Activated T-helper 1 cell treated with anti-CD3 and anti-CD28 coated beads, Interleukin-2, amount 50 U/mL, for 16 hours (primary cell): ENCODE measurements at regions not wholly inside any gene's neighbourhood (a gene's known extent, or its start where the extent isn't known, plus 50 kb on each side); places are given as distances from the start of the nearest gene placed in this dataset.

ENCODE experiments used
- DNase-seq, 2 donors: peaks; one replicate each; pipeline ENCODE4 v3.0.0-alpha.2; 2020; ENCODE audit warnings: low read depth in 1 of 2, low spot score in 1 of 2

DNA sequence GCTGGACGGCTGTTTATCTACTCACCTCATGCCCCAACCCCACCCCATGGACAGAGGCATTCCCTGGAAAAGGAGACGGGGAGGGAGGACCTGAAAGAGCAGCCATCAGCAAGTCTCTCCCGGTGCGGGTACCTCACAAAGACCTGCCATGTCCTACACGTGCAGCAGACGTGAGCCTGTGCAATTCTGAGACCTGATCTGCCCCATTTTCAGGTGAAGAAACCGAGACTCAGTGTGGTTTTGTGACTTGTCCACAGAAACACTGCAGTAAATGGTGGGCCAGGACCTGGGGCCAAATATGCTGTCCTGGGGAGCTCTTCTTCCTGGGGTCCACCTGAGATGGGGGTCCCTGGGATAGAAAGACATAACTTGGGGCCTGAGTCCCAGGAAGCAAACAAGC lies 137.0 kb upstream of the LINGO1 start:
- DNase-seq: no peak

DNA sequence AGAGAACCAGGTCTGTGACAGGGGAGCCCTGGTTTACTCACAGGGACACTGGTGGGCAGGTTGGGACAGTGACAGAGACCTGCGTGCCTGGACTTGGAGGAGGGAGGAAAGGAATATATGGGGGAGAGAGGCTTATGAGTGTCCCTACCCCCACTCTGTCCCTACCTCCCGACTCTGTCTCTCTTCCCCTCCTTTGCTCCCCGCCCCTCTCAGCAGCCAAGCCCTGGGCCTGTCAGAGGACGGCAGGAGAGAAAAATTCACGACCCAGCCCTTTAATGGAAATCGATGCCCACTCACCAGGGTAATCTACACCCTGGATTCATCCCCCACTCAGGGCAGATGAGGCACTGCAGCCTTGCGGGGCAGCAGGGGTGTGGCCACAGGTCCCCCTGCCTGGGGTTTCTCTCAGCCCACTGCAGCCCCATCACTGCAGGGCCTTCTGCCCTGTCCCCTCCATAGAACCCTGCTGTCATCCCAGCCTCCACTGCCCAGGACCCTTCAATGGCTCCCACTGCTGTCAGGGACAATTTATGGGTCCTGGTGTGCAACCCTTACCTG lies 135.9 kb upstream of the LINGO1 start:
- no peak for DNase-seq

DNA sequence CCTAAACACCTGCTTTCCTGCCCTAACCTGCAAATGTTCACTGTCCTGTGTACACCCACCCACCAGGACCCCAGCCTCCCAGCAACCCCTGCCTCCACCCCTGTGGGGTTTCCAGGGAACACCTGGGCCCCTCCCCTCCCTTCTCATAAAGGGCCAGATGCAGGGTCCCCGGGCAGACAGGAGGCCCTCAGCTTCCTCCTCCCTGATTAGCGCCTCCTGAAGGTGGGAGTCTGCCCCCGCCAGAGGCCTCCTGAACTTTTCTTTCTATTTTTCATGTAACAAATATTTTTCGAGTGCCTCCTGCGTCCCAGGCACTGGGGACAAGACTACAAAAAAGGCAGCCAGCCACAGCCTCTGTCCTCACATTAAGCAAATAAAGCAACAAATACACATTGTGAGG lies 135.4 kb upstream of the LINGO1 start:
- no peak for DNase-seq

DNA sequence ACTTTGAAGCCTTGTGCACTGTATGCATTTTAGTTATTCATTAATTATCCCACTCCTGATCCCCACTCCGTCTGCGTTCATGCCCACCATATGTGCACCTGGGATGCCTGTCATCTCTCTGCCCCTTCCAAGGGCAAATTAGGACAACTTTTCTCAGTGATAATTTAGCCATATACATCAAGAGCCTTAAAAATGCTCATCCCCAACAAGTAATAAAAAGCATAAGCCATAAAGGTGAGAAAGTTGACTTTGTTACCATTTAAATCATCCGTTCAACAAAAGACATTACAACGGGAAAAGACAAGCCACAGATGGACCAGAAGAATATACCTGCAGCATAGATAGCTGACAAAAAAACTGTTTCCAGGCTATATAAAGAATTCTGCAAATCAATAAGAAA lies 131.4 kb upstream of the LINGO1 start:
- no peak for DNase-seq

DNA sequence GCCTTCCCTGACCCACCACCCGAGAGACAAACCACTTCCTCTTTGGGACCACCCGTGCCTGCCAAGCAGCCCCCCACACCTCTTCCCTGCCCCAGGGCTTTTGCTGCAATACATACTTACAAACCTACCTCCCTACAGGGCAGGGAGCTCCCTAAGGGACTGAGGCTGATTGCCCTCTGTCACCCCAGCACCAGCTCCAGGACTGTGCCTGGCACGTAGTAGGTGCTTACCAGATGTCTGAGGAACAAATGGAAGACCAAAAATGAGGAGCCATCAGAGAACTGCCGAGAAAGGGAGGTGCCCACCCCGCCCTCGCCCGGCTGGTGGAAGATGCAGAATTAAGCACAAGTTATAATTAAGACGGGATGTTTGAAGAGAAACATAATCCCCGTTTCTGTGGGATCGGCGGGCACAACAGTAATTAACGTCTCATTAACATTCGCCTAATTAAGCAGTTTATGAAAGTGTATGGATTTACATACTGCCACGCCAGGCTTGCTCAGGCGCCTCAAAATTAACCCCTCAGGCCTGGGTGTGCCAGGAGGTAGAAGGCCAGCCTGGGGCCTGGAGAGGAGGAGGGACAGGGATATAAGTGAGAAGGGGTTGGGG lies 130.1 kb upstream of the LINGO1 start:
- no peak for DNase-seq

DNA sequence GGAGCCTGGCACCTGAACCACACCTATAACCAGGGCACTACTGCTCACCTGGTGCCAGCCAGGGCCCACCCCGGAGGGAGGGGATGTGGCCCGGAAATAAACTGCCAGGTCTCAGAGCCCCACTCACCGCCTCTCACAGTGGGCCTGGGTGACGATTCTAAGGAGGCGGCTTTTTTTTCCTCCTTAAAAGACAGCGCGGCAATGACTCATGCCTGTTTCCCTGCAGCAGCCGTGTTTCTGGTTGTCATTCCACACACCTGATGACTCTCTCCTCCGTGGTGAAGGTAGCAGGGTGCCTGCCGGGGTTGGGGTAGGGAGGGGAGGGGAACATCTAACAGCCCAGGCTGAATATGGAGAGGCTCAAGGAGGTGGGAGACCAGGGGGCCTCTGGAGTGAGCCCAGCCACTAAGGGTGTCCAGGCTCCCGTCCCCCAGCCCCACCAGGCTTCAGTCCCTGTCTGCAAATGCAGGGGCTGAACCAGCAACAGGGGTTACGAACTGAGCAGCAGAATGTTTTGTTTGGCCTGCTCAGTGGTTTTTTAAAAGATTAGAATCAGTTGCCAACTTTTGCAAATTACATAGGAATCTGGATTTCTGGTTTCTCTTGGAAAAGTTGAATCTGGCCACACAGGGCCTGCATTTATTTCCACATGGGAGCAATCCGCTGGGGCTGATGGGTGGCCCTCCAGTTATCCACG lies 127.3 kb upstream of the LINGO1 start:
- no peak for DNase-seq

DNA sequence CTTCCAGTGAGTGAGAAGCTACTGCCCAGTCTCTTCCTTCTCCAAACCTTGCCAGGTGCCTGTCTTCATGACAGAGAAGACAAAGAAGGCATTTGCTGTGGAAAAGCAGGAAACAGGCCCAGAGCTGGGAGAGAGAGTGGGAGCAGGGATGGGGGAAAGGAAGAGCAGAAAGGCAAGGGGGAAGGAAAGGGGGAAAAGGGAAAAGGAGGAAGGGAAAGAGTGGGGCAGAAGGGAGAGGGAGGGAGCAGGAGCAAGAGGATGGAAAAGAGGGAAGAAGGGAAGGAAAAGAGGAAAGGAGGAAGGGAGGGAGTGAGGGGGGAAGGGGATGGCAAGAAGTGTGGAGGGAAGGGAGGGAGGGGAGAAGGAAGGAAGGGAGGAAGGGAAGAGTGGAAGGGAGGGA lies 121.2 kb upstream of the LINGO1 start:
- no peak for DNase-seq

DNA sequence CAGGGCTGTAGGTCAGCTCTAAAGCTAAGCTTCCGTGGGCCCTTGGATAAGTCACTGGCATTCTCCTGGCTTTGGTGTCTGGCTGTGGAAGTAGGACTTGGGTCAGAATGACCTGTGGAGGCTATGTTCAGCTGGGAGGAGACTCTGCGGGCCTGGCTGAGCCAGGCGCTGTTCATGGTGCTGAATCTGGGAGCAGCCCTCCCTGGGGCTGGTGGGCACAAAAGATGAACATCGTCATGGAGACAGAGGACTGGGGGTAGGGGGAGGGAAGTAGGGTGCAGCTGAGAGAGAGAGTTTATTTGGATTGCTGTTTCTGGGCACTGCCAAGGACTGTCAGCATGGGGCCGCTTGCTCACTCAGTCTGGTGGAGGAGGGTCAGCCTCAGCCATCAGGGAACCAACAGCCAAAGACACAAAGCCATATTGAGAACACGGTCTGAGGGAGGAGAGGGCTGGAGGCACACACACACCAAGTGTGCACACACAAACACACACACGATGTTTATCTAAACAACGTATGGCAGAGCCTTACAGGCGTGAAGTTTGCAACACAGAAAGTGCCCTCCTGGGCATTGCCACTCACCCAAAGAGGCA lies 120.7 kb upstream of the LINGO1 start:
- no peak for DNase-seq

DNA sequence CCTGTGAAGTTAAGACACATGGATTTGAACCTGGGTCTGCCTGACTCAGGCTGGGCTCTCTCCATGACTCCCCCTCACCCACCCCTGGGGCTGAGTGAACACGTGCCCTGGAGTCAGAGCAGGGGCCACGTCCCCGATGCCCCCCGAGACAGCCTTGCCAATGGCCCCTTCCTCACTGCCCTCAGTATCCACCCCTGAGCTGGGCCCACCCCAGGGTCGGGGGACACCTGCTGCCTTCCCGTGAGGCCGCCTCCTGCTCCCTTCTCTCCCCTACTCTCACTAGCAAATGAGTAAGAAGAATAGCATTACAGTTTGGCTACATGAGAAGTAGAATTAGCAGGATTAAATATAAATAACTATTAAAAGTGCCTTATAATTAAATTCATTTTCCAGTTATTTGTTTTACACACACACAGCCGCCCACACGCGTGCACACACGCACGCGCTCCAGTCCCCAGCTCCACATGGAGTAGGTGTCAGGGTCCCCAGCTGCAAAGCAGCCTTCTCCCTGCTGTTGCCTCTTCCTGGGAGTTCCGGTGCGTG lies 117.4 kb upstream of the LINGO1 start:
- DNase-seq: no peak

DNA sequence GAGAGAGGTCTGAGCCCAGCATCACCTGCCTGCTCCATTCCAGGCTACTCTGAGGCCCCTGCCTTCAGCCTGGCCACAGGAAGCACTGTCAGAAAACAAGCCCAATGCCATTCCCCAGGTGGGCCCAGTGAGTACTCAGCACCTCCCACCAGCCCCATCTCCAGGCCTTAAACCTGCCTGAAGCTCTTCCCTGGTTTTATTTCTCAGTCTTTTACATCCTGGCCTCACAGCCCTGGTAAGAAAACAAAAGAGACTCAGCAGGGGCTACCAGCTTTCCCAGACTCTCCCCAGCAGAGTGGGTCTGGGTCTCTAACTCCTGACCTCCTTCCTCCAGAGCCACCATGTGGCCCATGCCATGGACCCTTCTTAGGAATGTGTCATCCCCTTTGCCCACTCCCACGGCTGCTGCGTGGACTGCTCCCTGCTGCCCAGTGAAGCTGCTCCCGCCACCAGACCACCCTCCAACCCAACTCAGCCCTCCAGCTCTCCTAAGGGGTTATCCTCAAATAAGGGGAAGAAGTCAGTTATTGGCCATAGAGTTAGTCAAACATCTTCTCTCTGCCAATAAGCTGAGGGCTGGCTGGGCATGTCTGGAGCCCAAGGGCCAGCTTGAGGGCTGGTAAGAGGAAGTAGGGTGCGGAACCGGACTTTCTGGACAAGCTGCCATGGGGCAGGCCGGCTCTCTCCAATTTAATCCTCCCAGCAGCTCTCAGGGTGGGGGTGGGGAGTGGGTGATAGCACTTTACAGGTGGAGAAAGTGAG lies 116.7 kb upstream of the LINGO1 start:
- no peak for DNase-seq

DNA sequence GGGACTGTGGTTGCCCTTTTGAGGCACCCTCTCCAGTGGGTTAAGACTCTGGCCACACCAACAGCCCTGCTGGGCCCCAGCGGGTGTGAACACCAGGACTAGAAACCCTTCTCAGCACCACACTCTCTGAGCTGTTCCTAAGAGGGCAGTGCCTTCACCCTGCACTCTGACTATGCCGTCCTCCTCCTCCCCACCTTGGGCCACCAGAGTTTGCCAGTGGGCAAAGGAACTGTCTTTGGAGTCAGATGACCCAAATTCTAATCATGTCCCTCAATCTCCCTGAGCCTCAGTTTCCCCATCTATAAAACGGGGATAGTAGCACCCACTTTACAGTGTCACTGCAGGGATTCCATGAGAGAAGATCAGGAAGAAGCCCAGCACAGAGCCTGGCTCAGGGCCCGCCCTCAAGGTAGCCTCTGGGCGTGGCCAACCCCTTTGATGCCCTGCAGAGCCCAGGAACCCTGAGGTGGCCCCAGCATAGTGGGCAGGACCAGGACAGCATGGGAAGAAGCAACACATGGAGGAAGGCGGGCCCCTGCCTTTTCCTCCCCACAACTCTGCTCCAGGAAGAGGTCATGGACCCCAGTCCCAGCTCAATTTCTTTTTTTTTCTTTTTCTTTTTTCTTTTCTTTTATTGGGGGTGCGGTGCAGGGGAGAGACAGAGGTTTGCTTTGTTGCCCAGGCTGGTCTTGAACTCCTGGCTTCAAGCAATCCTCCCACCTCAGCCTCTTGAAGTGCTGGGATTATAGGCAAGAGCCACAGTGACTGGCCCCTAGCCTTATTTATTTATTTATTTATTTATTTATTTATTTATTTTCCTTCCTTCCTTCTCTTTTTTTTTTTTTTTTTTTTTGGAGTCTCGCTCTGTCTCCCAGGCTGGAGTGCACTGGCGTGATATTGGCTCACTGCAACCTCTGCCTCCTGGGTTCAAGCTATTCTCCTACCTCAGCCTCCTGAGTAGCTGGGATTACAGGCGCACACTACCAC lies 115.7 kb upstream of the LINGO1 start:
- no peak for DNase-seq

DNA sequence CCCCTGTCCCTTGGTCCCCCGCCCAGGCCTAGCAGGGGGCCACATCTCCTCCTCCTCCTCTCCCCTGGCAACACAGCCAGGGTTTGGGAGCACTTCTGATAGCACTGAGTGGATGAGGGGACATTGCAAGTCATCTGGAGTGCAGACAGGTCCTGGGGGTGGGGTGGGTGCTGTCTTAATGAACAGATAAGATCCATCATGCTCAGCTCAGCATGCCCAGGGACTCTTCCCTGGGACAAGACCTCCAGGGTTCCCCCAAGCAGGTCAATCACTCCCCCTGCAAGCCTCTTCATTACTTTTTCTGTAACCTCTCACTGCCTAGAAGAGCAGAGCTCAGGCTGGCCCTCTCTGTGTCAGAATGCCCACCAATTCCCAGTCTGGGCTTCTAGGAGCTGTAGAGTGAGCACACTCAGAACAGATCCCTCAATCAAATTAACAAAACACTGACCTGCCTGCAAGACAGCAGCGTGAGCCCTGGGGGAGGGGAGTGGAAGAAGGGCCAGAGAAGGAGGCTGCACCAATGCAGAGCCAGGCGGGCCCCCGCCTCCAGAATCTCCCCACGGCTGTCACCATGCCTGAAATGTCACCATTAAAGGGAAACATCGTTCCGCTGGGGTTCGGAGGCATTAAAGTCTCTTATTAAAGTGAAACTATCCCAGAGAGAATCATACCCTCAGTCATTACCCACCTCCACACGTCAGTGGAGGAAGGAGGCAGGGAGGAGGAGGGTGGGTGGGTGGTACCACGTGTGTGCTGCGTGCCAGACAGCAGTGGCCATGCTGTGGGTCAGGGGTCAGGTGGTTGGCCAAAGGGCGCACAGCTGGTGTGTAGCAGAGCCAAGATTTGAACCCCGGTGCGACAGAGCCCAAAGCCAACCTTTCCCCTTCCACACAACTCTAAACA lies 114.7 kb upstream of the LINGO1 start:
- DNase-seq: no peak

DNA sequence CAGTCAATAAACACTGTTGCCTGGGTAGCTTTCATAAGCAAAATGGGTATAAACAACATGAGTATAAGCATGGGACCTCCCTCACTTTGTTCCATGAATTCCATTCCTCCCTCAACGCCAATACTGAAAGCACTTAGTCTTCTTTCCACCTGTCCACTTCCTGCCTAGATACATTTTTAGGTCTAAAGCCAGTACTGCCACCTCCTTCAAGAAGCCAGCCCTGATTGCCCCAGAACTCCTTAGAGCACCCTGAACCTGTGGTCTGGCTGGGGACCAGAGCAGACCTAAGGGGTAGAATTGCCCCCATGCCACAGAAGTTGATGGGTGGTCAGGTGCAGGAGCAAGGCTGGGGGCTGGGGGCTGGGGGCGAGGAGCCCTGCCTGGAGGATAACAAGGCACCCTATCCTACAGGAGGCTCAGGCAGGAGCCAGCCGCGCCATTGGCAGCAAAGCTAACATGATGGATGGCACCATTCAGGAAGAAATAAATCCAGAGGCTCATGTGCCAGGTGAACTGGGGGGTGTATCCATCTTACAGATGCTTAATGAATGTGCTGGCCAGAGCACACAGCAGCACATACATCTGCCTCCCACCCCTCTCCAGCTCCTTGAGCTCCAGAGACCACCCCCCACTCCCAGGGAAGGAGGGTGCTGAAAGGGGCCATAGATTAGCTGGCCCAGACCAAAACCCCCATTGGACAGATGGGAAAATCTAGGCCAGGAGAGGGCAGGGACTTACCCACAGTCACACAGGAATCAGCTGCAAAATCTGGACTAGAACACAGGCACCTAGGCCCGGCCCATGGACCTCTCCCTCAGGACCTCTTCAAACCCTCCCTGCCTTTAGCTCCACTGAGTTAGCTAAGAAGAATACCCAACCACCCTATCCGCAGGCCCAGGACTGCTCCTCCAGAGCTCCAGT lies 113.8 kb upstream of the LINGO1 start:
- DNase-seq: no peak

DNA sequence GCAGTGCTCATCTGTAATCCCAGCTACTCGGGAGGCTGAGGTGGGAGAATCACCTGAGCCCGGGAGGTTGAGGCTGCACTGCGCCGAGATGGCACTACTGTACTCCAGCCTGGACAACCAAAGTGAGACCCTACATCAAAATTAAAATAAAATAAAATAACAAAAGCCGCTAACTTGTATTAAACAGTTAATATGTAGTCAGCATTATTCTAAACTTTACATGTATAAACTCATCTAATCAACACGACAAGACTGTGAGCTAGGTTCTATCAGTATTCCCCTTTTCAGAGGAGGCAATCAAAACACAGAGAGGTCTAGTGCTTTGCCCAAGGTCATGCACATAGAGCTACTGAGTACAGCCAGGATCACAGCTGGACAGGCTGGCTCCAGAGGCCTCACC lies 111.7 kb upstream of the LINGO1 start:
- no peak for DNase-seq

DNA sequence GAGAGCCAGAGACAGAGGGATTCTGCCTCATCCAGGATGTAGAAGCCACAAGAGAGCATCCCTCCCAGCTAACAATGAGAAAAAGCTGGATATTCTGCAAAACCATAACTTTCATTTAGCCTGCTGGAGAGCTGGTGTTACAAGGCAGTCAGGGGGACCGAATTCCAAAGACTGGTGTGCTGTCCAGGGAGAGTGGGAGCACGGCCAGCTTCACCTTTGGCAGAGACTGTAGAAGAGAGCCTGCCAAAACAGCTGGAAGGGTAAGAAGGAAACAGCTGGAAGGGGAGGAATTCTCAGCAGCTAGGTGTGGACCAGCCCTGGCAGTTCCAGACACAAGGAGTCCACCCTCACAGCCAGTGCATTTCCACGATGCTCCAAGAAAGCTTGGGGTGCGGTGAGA lies 109.9 kb upstream of the LINGO1 start:
- DNase-seq: no peak

DNA sequence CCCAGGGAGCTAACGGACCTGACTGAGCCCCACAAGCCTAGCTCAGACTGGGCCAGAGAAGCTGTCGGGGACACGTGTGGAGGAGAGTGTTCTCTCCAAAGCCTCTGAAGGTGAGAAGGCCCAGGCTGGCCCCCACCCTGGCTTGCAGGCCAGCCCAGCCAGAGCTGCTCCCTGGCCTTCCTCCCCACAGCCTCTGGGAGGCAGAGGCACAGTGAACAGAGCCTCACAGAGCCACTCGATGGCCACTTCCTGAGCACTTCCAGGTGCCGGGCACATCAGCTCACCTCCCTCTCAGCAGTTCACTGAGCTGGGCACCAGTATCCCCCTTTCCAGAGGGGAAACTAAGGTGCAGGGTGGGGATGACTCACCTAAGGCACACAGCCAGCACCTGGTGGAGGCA lies 109.4 kb upstream of the LINGO1 start:
- no peak for DNase-seq

DNA sequence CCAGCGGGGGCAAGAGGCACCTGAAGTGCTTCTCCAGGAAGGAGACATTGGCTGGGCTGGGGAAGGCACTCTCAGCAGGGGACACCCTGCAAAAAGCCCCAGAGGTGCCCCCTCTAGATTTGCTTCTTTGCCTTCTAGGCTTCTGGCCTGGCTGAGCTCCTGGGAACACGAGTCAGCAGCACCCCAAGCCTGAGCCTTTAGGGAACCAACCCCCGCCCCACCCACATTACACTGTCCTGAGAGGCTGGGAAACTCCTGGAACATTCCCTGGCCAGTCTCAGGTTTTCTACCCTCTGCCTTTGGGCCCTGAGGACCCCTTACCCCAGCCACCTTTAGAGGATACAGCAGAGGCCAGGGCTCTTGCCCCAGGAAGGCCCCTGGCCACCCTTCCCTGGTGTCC lies 108.4 kb upstream of the LINGO1 start:
- DNase-seq: no peak
